K562 (cell line): ENCODE measurements at regions not wholly inside any gene's neighbourhood (a gene's known extent, or its start where the extent isn't known, plus 50 kb on each side); places are given as distances from the start of the nearest gene placed in this dataset.

Experiments used
- ATAC-seq: fragments of 200-7000 bp; cut with Tn5 transposase; 3 replicates; pipeline ENCODE4 v1.9.1; 2020; ENCODE audit warnings: moderate library complexity
- BruUV-seq: library from RNA; stranded (reverse); fragments of 400-500 nt; replicated peaks from 2 replicates; lab custom pipeline; 2021; lab: Mats Ljungman, UMichigan
- CTCF ChIA-PET: fragments of 300-600 bp; formaldehyde crosslinking; extraction: SDS; loops from one replicate; lab custom pipeline; 2021; ENCODE audit warnings: low intra/inter-chr PET ratio; lab: Yijun Ruan, JAX
- POLR2A ChIA-PET: fragments of 300-600, 350-650 bp; sonication (Branson Sonifier 250); formaldehyde crosslinking; extraction: SDS; loops from one replicate; lab custom pipeline; 2021; ENCODE audit warnings: antibody characterized with exemption, inconsistent platforms; lab: Yijun Ruan, JAX
- DNase-seq, 4 experiments: peaks; one replicate each; pipeline versions ENCODE4 v3.0.0 to v3.0.0-alpha.2; 2011 to 2018; ENCODE audit warnings: low spot score in 3 of 4, mixed read lengths in 3 of 4; ENCODE audit errors: extremely low read depth in 1 of 4
- FAIRE-seq: peaks from 2 replicates; lab custom pipeline; 2011; peaks lifted over from hg19 to GRCh38; lab: Jason Lieb, UNC
- H2AFZ ChIP-seq: 2 replicates; pipeline ENCODE4 v1.6.0; 2011; ENCODE audit warnings: low read depth, low read length, control low read depth, inconsistent platforms
- H3K27ac ChIP-seq: fragments of 200-600 bp; 3 replicates; pipeline ENCODE4 v1.8.0; 2011; ENCODE audit warnings: low read depth, mild to moderate bottlenecking, control low read depth, inconsistent platforms, low read length, moderate library complexity, mixed read lengths; ENCODE audit errors: extremely low read depth
- H3K27me3 ChIP-seq, 2 experiments: fragments of 300-600 bp in 1 of 2; 2 replicates in 1 of 2; 3 replicates in 1 of 2; pipeline versions ENCODE4 v1.6.0 to v1.8.0; 2011; ENCODE audit warnings: inconsistent platforms in 2 of 2, low read length in 2 of 2, mild to moderate bottlenecking in 1 of 2, mixed read lengths in 1 of 2, moderate library complexity in 1 of 2; ENCODE audit not compliant: control insufficient read depth in 2 of 2, insufficient read depth in 2 of 2
- H3K36me3 ChIP-seq: fragments of 300-600 bp; 3 replicates; pipeline ENCODE4 v1.8.0; 2011; ENCODE audit warnings: mild to moderate bottlenecking, low read length, inconsistent platforms; ENCODE audit not compliant: control insufficient read depth, insufficient read depth
- H3K4me1 ChIP-seq, 2 experiments: fragments of 200-600 bp in 1 of 2; replicated peaks in 1 of 2; 2 replicates in 1 of 2; 3 replicates in 1 of 2; pipeline versions ENCODE4 v1.5.1 to v1.8.0; 2011; ENCODE audit warnings: inconsistent platforms in 2 of 2, low read length in 2 of 2, mild to moderate bottlenecking in 1 of 2, mixed read lengths in 1 of 2, moderate library complexity in 1 of 2; ENCODE audit not compliant: control insufficient read depth in 2 of 2, insufficient read depth in 2 of 2
- H3K4me2 ChIP-seq: 2 replicates; pipeline ENCODE4 v1.6.1; 2011; ENCODE audit warnings: low read length, control low read depth, inconsistent platforms, mixed read lengths; ENCODE audit not compliant: insufficient read depth
- H3K4me3 ChIP-seq: fragments of 200-600 bp; sonication (generic), shearing (Covaris generic); 2 replicates; pipeline ENCODE4 v1.5.1; 2016; ENCODE audit warnings: control low read depth, inconsistent platforms
- H3K79me2 ChIP-seq: fragments of 200-600 bp; 3 replicates; pipeline ENCODE4 v1.8.0; 2011; ENCODE audit warnings: low read length, inconsistent platforms; ENCODE audit not compliant: control insufficient read depth, insufficient read depth
- H3K9ac ChIP-seq, 2 experiments: 2 replicates each; pipeline versions ENCODE4 v1.6.0 to v1.6.1; 2011; ENCODE audit warnings: low read depth in 2 of 2, low read length in 2 of 2, control low read depth in 1 of 2, inconsistent platforms in 1 of 2, mild to moderate bottlenecking in 1 of 2, mixed read lengths in 1 of 2; ENCODE audit not compliant: insufficient read depth in 1 of 2
- H3K9me1 ChIP-seq: one replicate; pipeline ENCODE4 v1.6.0; 2011; ENCODE audit warnings: inconsistent platforms, mild to moderate bottlenecking, low read length, moderate library complexity; ENCODE audit not compliant: control insufficient read depth, insufficient read depth
- H3K9me3 ChIP-seq: replicated peaks from 2 replicates; pipeline ENCODE4 v1.5.1; 2011; ENCODE audit warnings: low read depth, low read length, inconsistent platforms; ENCODE audit not compliant: control insufficient read depth, insufficient read depth
- H4K20me1 ChIP-seq: replicated peaks from 2 replicates; pipeline ENCODE4 v1.6.1; 2011; ENCODE audit warnings: low read length, inconsistent platforms, mixed read lengths; ENCODE audit not compliant: control insufficient read depth, insufficient read depth
- NCOR1 ChIP-seq: fragments of 450-650 bp; IDR thresholded peaks from 2 replicates; pipeline ENCODE4 v1.6.1; 2016; ENCODE audit warnings: mild to moderate bottlenecking, moderate library complexity
- RERE ChIP-seq: sonication (generic); formaldehyde crosslinking; IDR thresholded peaks from 2 replicates; pipeline ENCODE4 v1.8.0; 2023; ENCODE audit warnings: missing genetic modification reagents, mild to moderate bottlenecking, borderline replicate concordance
- SPI1 ChIP-seq: IDR thresholded peaks from 2 replicates; pipeline ENCODE4 v1.6.1; 2011; ENCODE audit warnings: low read depth, low read length, control low read depth, borderline replicate concordance
- SUPT5H ChIP-seq: fragments of 450-650 bp; IDR thresholded peaks from 2 replicates; pipeline ENCODE4 v1.6.1; 2016
- WGBS: fragments of 100-300 bp; shearing (Covaris generic); methylation state at CpG from one replicate; pipeline ENCODE4 v1.1.6; 2016; ENCODE audit warnings: low coverage, mixed read lengths; ENCODE audit not compliant: insufficient coverage; ENCODE audit errors: missing lambda C conversion rate; 5-methylcytosine and 5-hydroxymethylcytosine counted together
- in situ Hi-C: fragments of 300-500 bp; cut with MboI; formaldehyde crosslinking; loops from 4 replicates; pipeline ENCODE4 v1.15.0; 2018; ENCODE audit warnings: inconsistent platforms, mixed read lengths
- intact Hi-C: fragments of 100-400 bp; cut with micrococcal nuclease; formaldehyde crosslinking; loops from 2 replicates; pipeline ENCODE4 v1.14.2; 2022
- TF ChIP-seq, protein P1 (sequence below): fragments of 450-650 bp; IDR thresholded peaks from 2 replicates; pipeline ENCODE4 v1.6.1; 2017; ENCODE audit warnings: mild to moderate bottlenecking, moderate library complexity

GRCh38 chr5:2517451-2517850, 234.0 kb downstream of the IRX2 start:
- DNase-seq (no peak), FAIRE-seq (no peak), ATAC-seq (no peak)
- Histone ChIP-seq H3K9me3 (no peaks in the 10 kb centered on the region), H2AFZ (no peak overlapping the region), H3K9me1 (peaks cover 2% of the 10 kb centered on the region), H3K27me3 (peaks cover 30 to 68% of the 10 kb centered on the region in 2 experiments; a peak in 4 of 5 replicates), H3K79me2 (no peaks in the 10 kb centered on the region), H3K9ac (no peak overlapping the region), H3K4me3 (no peak overlapping the region), H4K20me1 (peaks cover 7% of the 10 kb centered on the region; the same call in 1 of the 2 replicates), H3K27ac (no peak overlapping the region), H3K36me3 (no peaks in the 10 kb centered on the region), H3K4me2 (no peak overlapping the region), H3K4me1 (no peaks in the 10 kb centered on the region)
- in situ Hi-C loops, result no loop called here
- TF ChIP-seq NCOR1, result no peak
- TF ChIP-seq, protein P1, sequence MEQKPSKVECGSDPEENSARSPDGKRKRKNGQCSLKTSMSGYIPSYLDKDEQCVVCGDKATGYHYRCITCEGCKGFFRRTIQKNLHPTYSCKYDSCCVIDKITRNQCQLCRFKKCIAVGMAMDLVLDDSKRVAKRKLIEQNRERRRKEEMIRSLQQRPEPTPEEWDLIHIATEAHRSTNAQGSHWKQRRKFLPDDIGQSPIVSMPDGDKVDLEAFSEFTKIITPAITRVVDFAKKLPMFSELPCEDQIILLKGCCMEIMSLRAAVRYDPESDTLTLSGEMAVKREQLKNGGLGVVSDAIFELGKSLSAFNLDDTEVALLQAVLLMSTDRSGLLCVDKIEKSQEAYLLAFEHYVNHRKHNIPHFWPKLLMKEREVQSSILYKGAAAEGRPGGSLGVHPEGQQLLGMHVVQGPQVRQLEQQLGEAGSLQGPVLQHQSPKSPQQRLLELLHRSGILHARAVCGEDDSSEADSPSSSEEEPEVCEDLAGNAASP, result no peak
- TF ChIP-seq RERE, result no peak
- no peak for TF ChIP-seq SPI1
- TF ChIP-seq SUPT5H, result no peak
- POLR2A ChIA-PET, result no interaction called here
- no TSS peak for BruUV-seq
- intact Hi-C loops, result no loop called here
- CTCF ChIA-PET, result interaction anchor here (0.7 kb wide), 1 partner anchor 268 kb away, joined by 3 read pairs; no protein-coding TSS in a partner anchor
- 2% methylated on average over 10 of the region's 10 CpGs for WGBS
